Hippocampal formation (tissue), 2 donors: ENCODE measurements at regions not wholly inside any gene's neighbourhood (a gene's known extent, or its start where the extent isn't known, plus 50 kb on each side); places are given as distances from the start of the nearest gene placed in this dataset.

Experiments used
- DNase-seq, 2 donors: peaks; one replicate each; lab custom pipeline; 2025; lab: John Stamatoyannopoulos, UW

DNA sequence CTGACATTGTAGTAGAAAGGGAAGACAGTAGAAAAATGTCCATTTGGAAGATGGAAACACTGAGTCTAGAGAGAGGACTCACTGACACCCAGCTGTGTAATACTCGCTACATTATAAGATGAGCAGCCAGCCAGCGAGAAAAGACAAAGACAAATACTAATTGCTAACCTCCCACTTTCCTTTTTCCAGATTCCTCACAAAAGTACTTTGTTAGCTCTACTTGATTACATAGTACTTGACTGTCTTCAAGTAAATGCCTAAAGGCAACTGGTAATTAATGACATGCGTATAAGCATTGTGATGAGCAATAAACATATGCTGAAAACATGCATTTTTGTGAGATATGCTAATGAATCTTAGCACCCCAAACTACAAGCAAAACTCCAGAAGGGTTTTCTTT is 363.1 kb downstream of the GPAM start:
- no peak for DNase-seq

DNA sequence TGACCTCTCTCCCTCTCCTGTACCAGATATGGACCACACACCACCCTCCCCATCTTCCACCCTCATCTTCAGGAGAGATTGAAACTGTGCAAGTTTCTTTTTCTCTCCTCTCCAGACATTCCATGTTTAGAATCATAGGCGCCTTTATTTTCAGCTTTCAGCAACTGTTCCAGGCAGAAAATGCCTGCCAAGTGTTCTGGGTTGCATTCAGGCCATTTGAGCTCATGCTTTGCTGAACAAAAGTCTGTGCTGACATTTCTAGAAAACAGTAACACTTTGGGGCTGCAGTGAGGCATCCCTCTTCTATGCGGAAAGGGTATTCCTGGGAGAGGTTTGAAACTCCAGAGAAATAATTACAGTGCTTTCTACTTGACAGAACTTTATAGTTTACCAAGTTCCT is 361.7 kb downstream of the GPAM start:
- peak in 1 of 2 donors; percentile 59 for DNase-seq

DNA sequence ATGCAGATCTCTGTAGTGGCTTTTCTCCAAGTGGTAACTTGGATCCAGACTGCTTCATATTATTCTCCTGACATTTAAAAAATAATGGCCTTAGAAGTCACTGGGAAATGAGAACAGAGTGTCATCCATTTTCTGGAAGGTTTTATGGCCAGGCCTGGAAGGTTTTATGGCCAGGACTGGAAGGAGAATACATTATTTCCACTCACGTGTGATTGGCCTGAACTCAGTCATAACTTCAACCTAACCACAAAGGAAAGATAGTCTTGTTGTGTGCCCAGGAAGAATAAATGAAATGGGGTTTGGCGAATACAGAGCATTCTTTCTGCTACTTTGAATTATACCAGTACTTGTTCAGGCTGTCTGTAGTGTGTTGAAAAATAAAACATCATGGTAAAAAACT is 360.9 kb downstream of the GPAM start:
- no peak for DNase-seq

DNA sequence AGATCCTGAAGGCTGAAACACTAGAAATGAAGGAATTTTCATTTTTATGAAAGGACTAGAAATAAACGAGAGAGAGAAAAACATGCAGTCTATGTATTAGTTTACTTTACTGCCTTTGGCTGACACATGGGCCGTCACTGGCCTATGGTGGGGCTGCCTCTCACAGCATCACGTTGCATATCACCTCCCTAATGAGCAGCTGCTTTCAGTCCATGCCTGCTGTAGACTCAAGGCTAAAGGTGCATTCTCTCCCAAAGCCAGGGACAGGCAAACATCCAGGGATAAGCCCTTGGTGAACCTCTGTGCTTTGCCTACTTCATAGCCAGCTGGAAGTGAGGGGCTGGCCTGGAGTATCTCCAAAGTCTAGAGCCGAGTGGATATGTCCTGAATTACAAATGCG is 359.4 kb downstream of the GPAM start:
- peak in 1 of 2 donors; percentile 5 for DNase-seq

DNA sequence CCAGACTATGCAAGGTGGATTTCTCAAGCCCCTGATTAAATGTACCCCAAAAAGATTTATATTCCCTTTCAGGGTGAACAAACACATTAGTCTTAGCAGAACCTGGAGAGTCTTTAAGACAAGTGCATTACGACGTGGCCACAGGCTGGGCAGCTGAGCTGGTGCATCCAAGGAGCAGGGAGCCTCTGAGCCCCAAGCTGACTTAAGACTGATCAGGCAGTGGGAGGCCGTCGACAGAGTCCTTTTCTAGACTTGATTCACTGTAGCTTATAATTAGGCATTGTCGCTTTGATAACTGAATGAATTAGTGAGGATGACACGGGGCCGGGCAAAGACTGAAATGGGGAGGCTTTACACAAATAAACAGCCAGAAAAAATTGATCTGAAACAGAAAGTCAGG is 353.2 kb downstream of the GPAM start:
- DNase-seq: no peak

DNA sequence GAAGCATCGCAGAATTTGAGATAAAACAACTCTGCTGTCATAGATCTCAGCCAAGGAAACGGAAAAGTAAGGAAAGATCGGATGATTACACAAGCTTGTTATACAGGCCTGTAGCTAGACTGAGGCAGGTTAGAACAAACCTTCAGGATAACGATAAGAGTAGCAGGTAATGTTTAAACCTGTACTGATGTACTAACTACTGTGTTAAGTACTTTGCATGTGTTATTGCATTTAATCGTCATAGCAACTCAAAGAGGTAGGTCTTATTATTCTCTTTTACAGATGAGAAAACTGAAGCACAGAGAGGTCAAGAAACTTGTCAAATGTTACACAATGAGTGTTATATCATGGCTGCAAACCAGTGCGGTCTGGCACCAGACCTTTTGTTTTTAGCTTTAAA is 352.5 kb downstream of the GPAM start:
- DNase-seq: no peak

DNA sequence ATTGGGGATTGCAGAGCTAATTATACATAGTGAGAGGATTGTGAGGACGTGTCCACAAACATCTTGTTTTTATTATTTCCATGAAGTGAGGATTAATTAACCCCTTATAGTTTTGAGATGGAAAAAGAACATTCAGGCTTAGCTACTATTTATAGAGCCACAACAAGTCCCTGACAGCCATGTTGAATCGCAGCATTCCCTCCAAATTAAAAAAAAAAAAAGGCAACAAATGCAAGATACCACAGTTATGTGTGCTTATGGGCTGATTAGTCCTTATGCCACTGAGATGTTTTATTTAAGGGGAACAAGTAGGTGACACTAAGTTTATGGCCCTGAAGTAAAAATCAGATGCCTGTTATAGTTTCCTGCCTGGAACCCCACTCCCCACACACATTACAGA is 350.3 kb downstream of the GPAM start:
- no peak for DNase-seq

DNA sequence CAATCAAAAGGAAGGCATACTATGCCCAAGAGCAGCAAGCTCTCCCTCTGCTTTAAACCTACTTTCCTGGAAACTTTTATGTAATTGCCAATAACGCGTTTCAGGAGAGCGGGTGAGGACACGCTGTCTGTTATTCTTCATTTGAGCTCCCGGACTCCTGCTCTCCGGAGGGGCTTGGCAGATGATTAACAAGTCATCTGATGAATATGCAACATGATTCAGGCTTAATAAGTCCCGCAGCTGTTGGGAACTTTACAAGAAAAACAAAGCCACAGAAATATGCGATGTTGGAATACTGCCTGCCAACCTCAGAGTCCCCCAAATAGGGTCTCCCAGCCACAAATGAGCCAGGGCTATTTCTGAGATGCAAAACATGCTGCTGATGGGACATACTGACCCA is 348.0 kb downstream of the GPAM start:
- DNase-seq: peak in 1 of 2 donors; percentile 7

DNA sequence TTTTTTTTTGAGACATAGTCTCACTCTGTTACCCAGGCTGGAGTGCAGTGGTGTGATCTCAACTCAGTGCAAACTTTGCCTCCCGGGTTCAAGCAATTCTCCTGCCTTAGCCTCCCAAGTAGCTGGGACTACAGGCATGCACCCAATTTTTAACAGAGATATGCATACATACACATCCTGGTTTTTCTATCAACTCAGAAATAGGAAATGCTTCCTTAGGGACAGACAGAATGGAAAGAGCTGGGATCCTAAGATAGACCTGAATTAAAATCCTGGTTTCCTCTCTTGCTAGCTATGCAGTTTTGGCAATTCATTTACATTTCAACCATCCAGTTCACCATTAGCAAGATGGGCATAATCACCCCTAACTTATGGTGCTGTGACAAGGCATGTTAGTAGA is 347.5 kb downstream of the GPAM start:
- DNase-seq: no peak

DNA sequence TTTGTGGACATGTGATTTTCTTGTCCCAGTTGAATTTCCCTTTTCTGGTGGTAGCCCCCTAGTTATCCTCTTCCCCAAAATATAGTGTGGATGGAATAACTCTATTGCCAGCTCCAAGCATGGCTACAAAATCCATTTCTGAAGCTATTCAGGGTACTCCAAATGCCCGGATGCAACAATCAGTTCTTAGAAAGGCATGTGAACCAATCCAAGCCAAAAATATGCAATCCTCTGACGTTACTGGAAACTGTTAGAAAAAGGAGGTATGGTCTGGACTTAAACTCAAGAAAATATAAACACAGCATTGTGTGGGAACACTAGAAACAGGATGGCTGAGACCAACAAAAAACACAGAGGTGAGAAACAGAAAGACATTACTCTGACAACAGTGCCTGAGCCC is 347.0 kb downstream of the GPAM start:
- DNase-seq: no peak

DNA sequence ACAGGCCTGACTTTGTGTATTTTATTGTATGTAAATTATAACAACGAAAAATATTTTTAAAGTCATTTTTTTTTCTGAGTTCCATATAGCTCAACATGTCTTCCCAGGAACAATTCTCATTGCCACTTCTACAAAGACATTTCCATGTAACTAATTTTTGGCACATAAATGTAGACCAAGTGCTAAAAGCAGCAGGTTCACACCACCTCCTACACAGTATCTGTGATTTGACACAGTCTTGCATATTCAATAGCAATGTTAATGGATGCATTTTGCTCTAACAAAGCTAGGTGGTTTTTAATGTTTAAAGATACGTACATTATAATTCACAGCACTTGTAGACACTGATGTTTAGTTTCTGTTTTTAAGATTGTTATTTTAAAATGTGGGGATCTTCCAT is 346.5 kb downstream of the GPAM start:
- no peak for DNase-seq

DNA sequence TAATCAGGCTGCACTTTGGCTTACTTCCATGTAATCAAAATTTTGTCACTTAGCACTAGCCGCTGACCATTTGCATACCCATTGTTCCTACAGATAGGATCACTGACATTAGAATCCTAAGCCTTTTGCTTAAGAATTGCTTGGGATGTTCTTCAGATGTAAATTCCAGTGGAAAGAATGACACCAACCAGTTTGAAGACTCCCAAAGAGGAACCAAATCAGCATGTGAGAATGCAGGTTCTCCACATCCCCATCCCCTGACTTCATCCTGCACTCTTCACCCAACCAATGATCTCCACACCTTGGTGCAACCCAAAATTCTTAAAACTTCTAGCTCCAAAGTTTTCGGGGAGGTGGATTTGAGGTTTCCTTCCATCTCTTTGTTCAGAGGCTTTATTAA is 345.6 kb downstream of the GPAM start:
- no peak for DNase-seq

DNA sequence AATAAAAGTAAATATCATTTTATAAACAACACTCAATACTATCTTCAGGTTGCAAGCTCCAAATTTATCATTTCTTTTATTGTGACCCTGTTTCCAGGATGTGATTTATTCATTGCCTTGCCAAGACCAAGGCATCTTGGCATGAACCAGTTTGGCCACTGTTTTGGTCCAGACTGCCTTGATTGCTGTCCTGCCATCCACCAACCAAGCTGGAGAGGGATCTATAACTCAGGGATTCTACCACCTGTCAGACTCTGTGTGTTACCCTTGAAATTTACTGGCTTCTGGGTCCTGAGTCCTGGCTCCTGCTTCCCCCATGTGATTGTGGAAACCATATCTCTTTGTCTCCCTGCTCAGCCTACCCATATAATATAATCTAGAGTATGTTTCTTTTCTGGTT is 343.0 kb downstream of the GPAM start:
- DNase-seq: no peak

DNA sequence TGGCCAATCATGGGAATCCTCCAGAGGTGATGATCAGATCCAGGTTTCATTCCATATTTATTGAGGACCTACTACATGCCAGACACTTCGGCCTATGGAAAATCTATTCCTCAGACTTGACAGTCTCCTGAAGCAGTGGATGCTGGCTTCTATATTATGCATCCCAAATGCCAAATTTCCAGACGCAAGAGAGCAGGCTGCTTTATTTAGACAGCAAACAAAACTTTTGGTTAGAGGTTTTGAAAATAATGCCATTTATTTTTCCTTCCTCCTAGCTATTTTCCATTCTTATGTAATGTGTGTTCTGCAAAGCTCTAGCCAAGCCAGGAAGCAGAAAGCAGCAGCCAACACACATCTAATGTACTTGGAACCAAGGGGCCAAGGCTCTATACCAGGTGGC is 330.8 kb downstream of the GPAM start:
- no peak for DNase-seq

DNA sequence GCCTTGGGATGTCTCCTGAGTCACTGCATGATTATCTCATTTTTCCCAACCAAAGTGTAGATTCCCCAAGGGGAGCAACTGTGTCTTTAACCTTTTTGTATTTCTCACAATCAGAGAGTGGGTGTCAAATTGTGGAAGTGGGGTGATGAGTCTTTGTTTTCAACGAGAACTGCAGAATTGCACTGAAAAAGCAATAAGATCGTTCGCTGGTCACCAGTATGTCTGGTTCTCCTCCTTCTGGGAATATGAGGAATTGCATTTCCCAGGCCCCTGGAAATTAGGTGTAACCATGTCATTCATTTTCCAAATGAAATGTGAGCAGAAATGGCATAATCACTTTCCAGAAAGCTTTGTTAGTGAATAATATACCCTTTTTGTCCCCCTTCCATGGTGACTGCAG is 326.9 kb downstream of the GPAM start:
- DNase-seq: no peak

DNA sequence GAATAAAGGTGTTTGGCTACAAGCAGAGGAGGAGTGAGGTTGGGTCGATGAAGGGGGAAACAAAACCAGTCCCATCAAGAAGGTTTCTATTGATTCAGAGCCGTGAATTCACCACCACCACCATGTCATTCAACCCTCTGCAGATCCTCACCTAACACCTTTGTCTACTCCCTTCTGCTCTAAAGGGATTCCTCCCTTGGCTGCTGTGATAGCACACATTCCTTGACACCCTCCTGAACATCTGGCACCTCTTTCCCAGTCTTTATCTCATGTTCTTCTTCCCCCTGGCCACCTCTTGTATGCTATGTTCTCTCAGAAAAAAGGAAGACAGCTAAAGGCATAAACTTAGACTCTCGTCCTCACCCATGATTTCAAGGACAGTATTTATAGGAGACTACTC is 318.0 kb downstream of the GPAM start:
- DNase-seq: no peak

DNA sequence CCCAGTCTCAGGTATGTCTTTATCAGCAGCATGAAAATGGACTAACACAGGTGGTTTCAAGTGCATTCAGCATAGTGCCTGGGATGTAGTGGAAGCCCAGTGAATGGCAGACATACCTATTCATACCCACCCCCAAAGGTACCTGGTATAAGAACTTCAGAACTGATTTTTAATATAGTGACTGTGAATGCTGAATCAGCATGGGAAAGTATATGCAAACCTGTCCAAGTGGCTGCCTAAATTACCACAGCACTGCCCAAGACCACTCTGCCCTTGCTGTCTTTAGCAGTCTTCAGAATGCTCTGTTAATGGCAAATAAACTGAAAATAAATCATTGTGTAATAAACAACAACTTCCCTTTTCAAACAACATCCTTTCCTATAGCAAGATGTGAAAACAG is 312.1 kb downstream of the GPAM start:
- no peak for DNase-seq

DNA sequence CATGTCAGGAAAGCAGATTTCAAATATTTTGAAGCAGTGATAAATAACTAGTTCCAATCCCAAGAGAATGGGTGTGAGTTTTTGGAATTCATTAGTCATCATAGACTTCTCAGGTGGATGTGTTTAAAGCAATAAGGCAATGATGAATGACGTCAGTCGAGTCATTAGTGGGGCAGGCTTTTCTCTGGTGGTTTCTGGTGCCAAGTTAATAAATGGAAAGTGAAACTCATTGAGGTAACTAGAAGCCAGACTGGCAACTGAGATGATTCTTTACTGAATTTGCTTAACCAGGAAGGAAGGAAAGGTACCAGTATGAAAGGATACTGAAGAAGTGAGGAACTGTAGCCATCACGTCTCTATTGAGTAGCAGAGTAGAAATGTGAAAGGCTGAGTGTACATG is 311.0 kb downstream of the GPAM start:
- no peak for DNase-seq

DNA sequence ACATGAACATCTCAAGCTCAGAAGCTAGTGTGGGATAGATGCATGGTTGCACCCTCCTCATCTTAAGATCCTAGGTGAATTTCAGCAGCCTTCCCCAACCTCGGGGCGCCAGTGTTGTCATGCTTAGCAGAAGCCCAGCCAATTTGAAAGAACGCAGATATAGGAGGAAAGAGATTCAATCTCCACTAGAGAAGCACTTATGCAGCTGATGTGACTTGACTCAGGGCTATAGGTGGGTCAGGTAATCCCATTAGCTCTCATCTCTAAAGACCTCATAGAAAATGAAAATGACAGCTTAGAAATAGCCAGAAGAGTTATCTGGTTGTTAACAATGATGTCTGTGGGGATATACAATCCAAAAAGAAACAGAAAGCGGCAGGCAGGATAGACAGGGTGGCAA is 310.5 kb downstream of the GPAM start:
- DNase-seq: no peak

DNA sequence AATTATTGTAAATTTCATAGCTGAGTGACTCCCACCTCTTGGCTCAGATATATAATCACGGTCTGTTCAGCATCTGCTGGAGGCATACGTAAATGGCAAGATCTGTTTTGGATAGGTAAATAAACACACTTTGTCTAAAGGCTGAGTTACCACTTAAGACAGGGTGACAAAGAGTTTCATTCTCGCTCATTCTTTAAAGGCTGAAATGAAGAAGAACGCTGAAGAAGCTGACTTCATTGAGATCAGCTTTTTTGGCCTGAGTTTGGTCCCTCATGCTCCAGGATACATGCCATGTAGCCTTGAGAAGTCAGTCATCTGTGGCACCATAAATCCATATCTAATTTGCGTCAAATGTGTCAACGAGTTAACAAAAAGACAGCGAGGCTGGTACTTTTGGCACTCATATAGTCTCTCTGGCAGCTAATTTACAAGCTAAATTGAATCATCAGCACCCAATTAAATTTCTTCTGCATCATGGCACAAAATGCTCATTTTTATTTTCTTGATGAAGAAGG is 309.9 kb downstream of the GPAM start:
- DNase-seq: no peak

DNA sequence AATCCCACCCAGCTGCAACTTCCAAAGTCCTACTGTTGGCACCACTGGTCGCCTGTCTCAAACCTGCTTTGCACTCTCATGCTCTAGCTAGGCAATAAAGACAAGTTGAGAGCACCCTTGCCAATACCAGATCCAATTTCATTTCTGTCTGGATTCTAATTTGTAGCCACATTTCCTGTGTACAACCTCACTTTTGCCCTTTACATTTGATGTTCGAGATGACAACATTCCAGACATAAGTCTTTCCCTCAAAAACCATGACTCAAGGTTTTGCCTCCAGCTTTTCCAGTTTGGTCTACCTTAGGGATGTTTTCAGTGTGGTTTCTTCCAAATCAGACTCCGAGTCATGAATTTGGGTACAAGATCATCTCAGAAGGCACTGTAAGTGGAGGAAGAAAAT is 309.0 kb downstream of the GPAM start:
- DNase-seq: no peak

DNA sequence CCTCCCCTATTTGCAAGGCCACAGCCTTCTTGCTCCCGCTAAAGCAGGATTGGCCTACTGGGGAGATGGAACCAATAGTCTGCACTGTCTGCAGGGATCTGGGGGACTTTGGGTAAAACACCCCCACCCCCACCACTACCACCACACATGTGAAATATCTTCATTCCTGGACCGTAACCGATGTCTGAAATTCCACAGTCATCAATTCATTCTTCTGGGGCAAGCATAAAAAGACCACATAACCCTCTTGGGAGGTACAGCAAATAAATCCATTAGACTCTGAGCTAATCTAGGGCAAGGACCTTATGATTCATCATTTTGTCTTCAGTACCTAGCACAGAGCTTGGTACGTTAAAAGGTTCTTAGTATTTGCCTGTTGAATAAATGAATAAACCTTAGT is 307.8 kb downstream of the GPAM start:
- DNase-seq: no peak

DNA sequence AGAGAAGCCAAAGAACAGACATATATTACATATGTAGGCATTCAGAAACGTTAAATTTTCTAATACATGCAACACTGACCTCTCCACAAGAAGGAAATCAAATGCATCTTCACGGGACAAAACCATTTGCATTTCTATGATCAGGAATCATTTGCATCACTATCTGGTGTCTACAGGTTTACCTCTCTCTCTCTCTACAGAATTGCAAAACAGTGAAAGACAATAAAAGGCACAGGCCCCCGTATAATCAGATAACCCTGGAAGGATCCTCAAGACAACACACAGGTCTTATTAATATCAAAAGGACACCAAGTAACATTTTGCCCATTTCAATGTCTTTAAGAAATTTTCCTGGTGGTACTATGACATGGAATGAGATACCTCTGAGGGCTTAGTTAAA is 306.3 kb downstream of the GPAM start:
- DNase-seq: no peak

DNA sequence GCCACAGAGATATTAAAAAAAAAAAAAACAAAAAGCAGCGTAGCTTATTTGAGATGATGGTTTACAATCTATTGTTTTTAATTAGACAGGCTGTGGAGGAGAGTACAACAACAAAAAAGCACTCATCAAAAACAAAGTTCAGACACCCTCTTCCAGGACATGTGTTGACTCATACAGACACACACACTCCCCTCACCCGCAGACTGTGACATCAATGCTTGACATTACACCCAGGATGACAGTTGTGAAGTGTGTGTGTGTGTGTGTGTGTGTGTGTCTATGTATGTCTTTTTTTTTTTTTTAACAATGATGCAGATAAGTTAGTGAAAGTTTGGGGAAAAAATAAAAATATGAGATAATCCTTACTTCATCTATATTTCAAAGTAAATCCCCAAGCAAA is 303.6 kb downstream of the GPAM start:
- no peak for DNase-seq

DNA sequence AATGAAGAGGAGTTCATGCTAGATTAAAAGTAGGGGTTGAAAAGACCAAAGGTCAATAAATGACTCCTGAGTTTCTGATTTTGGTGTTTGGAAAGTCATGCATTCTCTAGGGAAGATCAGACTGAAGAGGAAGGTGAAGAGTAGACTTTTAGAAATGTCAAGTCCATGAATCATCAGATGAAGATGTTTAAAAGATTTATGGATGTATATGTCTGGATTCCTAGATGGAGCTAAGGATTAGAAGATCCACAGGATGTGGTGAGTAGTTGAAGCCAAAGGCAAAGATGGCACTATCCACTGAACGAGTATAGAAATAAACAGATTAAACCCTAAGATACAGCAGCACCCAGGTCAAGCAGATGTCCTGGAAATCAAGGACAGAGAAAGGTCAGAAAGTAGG is 298.5 kb downstream of the GPAM start:
- no peak for DNase-seq
